MCF 10A (cell line): ENCODE measurements at regions not wholly inside any gene's neighbourhood (a gene's known extent, or its start where the extent isn't known, plus 50 kb on each side); places are given as distances from the start of the nearest gene placed in this dataset.

Experiments
- BruUV-seq: library from RNA; stranded (reverse); fragments of 400-500 nt; replicated peaks from 2 replicates; lab custom pipeline; 2021; lab: Mats Ljungman, UMichigan
- CTCF ChIA-PET: fragments of 300-600 bp; sonication (Branson Sonifier 250); formaldehyde crosslinking; extraction: SDS; loops from one replicate; lab custom pipeline; 2021; ENCODE audit warnings: antibody characterized with exemption, inconsistent platforms; lab: Yijun Ruan, JAX
- POLR2A ChIA-PET: fragments of 300-600, 350-650 bp; sonication (Branson Sonifier 250); formaldehyde crosslinking; extraction: SDS; loops from one replicate; lab custom pipeline; 2020; ENCODE audit warnings: antibody characterized with exemption, inconsistent platforms; lab: Yijun Ruan, JAX
- DNase-seq: peaks from one replicate; pipeline ENCODE4 v3.0.0-alpha.2; 2018; ENCODE audit not compliant: unreplicated experiment
- H3K27ac Mint-ChIP-seq: one replicate; pipeline ENCODE4 v1.8.0; 2022; ENCODE audit warnings: mild to moderate bottlenecking, low read depth, mixed read lengths; ENCODE audit not compliant: unreplicated experiment
- H3K27me3 Mint-ChIP-seq: one replicate; pipeline ENCODE4 v1.8.0; 2022; ENCODE audit warnings: mixed read lengths; ENCODE audit not compliant: insufficient read depth, unreplicated experiment
- H3K36me3 Mint-ChIP-seq: one replicate; pipeline ENCODE4 v1.8.0; 2022; ENCODE audit warnings: mild to moderate bottlenecking, moderate library complexity, mixed read lengths; ENCODE audit not compliant: insufficient read depth, unreplicated experiment
- H3K4me1 Mint-ChIP-seq: one replicate; pipeline ENCODE4 v1.8.0; 2022; ENCODE audit warnings: mixed read lengths; ENCODE audit not compliant: insufficient read depth, unreplicated experiment
- H3K4me3 Mint-ChIP-seq: one replicate; pipeline ENCODE4 v1.8.0; 2022; ENCODE audit warnings: mild to moderate bottlenecking, moderate library complexity, mixed read lengths; ENCODE audit not compliant: unreplicated experiment
- H3K9me3 Mint-ChIP-seq: one replicate; pipeline ENCODE4 v1.8.0; 2022; ENCODE audit warnings: mixed read lengths; ENCODE audit not compliant: unreplicated experiment
- intact Hi-C: fragments of 100-400 bp; cut with micrococcal nuclease; formaldehyde crosslinking; loops from 2 replicates; pipeline ENCODE4 v1.14.1; 2022
- TF ChIP-seq, protein P1 (sequence below): fragments of 200-600 bp; IDR thresholded peaks from one replicate; pipeline ENCODE4 v1.8.0; 2022; ENCODE audit warnings: antibody characterized with exemption, mild to moderate bottlenecking; ENCODE audit not compliant: unreplicated experiment

DNA sequence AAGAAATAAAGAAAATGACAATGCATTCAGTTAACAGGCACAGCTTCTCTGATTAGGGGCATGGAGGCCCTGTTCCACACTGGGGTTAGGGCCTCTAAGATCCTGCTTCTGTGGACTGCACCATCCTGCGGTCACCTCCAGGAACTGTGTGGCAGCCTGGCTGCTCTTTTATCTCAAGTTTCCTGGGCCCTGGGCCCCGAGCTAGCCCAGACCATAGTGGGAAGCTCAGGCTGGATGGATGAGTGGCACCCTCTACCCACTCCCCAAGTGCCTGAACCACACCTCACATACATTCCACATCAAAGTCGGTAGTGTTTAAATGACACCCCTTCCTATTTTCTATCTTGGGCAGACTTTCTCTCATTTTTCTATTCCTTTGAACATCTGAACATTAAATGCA is 461.5 kb upstream of the MKI67 start:
- no peak overlapping the region for H3K4me3 Mint-ChIP-seq
- no TSS peak for BruUV-seq
- intact Hi-C loops: no loop called here
- TF ChIP-seq, protein P1, sequence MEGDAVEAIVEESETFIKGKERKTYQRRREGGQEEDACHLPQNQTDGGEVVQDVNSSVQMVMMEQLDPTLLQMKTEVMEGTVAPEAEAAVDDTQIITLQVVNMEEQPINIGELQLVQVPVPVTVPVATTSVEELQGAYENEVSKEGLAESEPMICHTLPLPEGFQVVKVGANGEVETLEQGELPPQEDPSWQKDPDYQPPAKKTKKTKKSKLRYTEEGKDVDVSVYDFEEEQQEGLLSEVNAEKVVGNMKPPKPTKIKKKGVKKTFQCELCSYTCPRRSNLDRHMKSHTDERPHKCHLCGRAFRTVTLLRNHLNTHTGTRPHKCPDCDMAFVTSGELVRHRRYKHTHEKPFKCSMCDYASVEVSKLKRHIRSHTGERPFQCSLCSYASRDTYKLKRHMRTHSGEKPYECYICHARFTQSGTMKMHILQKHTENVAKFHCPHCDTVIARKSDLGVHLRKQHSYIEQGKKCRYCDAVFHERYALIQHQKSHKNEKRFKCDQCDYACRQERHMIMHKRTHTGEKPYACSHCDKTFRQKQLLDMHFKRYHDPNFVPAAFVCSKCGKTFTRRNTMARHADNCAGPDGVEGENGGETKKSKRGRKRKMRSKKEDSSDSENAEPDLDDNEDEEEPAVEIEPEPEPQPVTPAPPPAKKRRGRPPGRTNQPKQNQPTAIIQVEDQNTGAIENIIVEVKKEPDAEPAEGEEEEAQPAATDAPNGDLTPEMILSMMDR: no peak
- H3K4me1 Mint-ChIP-seq: no peaks in the 10 kb centered on the region
- H3K27ac Mint-ChIP-seq: no peak overlapping the region
- H3K9me3 Mint-ChIP-seq: no peaks in the 10 kb centered on the region
- no peaks in the 10 kb centered on the region for H3K36me3 Mint-ChIP-seq
- POLR2A ChIA-PET: no interaction called here
- no peaks in the 10 kb centered on the region for H3K27me3 Mint-ChIP-seq
- DNase-seq: no peak
- CTCF ChIA-PET: no interaction called here

DNA sequence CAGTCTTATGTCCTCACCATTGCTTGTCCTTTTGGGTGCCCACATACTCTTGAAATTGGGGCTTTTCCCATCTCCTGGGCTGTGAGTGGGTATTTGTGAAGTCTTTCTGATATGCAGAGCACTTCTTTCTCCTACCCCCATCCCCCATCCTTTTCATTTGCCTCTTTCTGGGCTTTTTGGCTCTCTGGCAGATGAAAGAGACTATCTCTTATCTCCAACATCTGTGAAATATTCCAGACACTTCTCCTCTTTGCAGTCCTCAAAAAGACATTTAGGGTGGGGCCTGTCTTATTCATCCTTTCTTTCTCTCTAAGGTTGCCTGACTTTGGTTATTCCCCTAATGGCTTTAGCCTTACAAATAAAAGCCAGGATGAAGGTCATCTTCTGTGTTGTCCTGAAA is 462.2 kb upstream of the MKI67 start:
- Mint-ChIP-seq H3K27ac (no peak overlapping the region), H3K4me1 (no peaks in the 10 kb centered on the region), H3K27me3 (no peaks in the 10 kb centered on the region), H3K4me3 (no peak overlapping the region), H3K9me3 (no peaks in the 10 kb centered on the region), H3K36me3 (no peaks in the 10 kb centered on the region)
- no peak for DNase-seq
- TF ChIP-seq, protein P1: no peak
- intact Hi-C loops: no loop called here
- BruUV-seq: no TSS peak
- ChIA-PET CTCF (no interaction called here), POLR2A (no interaction called here)

DNA sequence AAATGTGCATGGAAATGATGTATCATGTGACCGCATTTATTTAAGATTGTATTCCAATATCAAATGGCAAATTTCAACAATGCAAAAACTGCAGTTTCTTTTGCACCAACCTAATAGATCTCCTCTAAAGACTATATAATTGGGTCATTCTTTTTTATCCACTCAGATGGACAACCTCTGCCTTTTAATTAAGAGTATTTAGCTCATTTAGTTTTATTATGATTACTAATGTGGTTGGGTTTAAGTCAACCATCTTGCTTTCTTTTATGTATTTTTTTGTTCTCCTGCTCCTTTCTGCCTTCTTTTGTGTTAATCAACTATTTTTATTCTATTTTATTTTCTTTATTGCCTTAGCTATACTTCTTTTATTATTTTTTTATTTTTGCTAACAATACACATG is 468.5 kb upstream of the MKI67 start:
- no peak overlapping the region for H3K27ac Mint-ChIP-seq
- POLR2A ChIA-PET: interaction anchor here (0.9 kb wide), 1 partner anchor 28 kb away, joined by 3 read pairs; no protein-coding TSS in a partner anchor
- TF ChIP-seq, protein P1: no peak
- no peaks in the 10 kb centered on the region for H3K27me3 Mint-ChIP-seq
- DNase-seq: no peak
- H3K9me3 Mint-ChIP-seq: peaks cover 16% of the 10 kb centered on the region
- CTCF ChIA-PET: no interaction called here
- no peak overlapping the region for H3K4me3 Mint-ChIP-seq
- no peaks in the 10 kb centered on the region for H3K4me1 Mint-ChIP-seq
- BruUV-seq: no TSS peak
- intact Hi-C loops: no loop called here
- H3K36me3 Mint-ChIP-seq: no peaks in the 10 kb centered on the region

DNA sequence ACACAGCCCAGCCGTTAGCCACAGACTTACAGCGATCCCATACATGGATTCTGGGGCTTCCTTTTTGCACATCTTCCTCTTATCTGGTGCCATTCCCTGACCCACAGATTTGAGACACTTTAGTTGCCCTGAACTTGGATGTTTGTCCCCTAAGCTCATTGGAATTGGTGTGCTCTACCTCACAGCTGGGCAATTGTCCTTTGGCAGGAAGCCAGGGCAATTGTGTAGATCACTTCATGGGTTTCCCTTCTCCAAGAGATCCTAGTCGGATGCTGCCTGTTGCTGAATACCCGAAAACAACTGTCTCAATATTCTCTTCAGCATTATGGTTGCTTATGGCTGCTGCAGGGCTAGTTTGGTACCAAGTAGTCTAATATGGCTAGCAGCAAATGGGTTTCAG is 470.7 kb upstream of the MKI67 start:
- DNase-seq: no peak

More for the DNA sequence above, 470.7 kb upstream of the MKI67 start:
- TF ChIP-seq, protein P1: no peak
- Mint-ChIP-seq H3K4me1 (no peaks in the 10 kb centered on the region), H3K27ac (no peak overlapping the region), H3K9me3 (peaks cover 16% of the 10 kb centered on the region), H3K4me3 (no peak overlapping the region), H3K27me3 (no peaks in the 10 kb centered on the region), H3K36me3 (no peaks in the 10 kb centered on the region)
- POLR2A ChIA-PET: no interaction called here
- CTCF ChIA-PET: no interaction called here
- no TSS peak for BruUV-seq
- intact Hi-C loops: no loop called here
